ENCODE measurements at regions not wholly inside any gene's neighbourhood (a gene's known extent, or its start where the extent isn't known, plus 50 kb on each side); places are given as distances from the start of the nearest gene placed in this dataset.

GRCh38 chr3:182226995-182227394, 515.3 kb downstream of the SOX2 start:
- ChIA-PET CTCF (no interaction called here), POLR2A (ENCODE audit: unreplicated experiment) (no interaction called here)
- Histone ChIP-seq H3K27ac (ENCODE audit: insufficient read depth, low read length) (no peak overlapping the region), H3K9ac (ENCODE audit: low read depth, low read length) (no peak overlapping the region), H3K4ac (ENCODE audit: low read depth, low read length) (no peak overlapping the region), H2BK20ac (ENCODE audit: low read depth, low read length) (no peak overlapping the region), H3K4me1 (ENCODE audit: control insufficient read depth, insufficient read depth, low read length) (no peaks in the 10 kb centered on the region), H3K4me2 (ENCODE audit: low read depth, low read length) (no peak overlapping the region), H3K14ac (replicated peaks; ENCODE audit: low read depth, low read length) (no peak overlapping the region), H3K27me3 (ENCODE audit: control insufficient read depth, insufficient read depth, low read length) (no peaks in the 10 kb centered on the region), H3K9me3 (ENCODE audit: control insufficient read depth, insufficient read depth, low read length) (peaks cover 4% of the 10 kb centered on the region; the same call in 1 of the 2 replicates), H2BK120ac (ENCODE audit: low read depth, low read length) (no peak overlapping the region), H3K23ac (ENCODE audit: low read depth, low read length) (no peak overlapping the region), H2BK5ac (ENCODE audit: low read depth, low read length, poor library complexity, severe bottlenecking) (no peak overlapping the region), H2AFZ (replicated peaks; ENCODE audit: low read length, poor library complexity) (no peak overlapping the region), H3K9me1 (ENCODE audit: insufficient read depth, low read length) (no peaks in the 10 kb centered on the region), H3K4me3 (ENCODE audit: insufficient read depth, low read depth, low read length) (no peak overlapping the region), H4K8ac (ENCODE audit: low read depth in 2 of 2, low read length in 2 of 2) (no peak overlapping the region), H3K79me1 (ENCODE audit: low read depth in 1 of 2, low read length in 2 of 2) (no peaks in the 10 kb centered on the region), H4K5ac (ENCODE audit: low read depth, low read length) (no peak overlapping the region), H3K36me3 (ENCODE audit: control insufficient read depth, insufficient read depth, low read length) (no peaks in the 10 kb centered on the region), H4K20me1 (ENCODE audit: insufficient read depth, low read length) (no peaks in the 10 kb centered on the region), H2AK9ac (replicated peaks; ENCODE audit: low read depth, low read length, poor library complexity) (no peak overlapping the region), H4K91ac (ENCODE audit: insufficient read depth, low read depth, low read length) (no peak overlapping the region), H3K56ac (ENCODE audit: extremely low read depth, insufficient read depth, low read length) (no peak overlapping the region), H3K18ac (ENCODE audit: low read depth, low read length) (no peak overlapping the region), H2BK15ac (ENCODE audit: low read depth, low read length) (no peak overlapping the region), H2AK5ac (ENCODE audit: low read depth, low read length) (no peak overlapping the region)
- in situ Hi-C loops (cut with MboI; ENCODE audit: low sequenced_read_pairs) = no loop called here
- intact Hi-C loops (cut with micrococcal nuclease) = no loop called here
- BruUV-seq (replicated peaks) = no TSS peak
- WGBS, 2 experiments (ENCODE audit: extremely low coverage in 2 of 2, insufficient read length in 1 of 2) = no CpG with 5 or more reads among the region's 4 CpGs
- no peak for ATAC-seq (ENCODE audit: low read depth)
- DNase-seq = no peak
- dilution Hi-C loops (cut with HindIII; ENCODE audit: low sequenced_read_pairs, unreplicated experiment) = no loop called here
- TF ChIP-seq RAD21 (IDR thresholded peaks at IDR 0.05; ENCODE audit: low read length) = no peak
